ENCODE measurements at regions not wholly inside any gene's neighbourhood (a gene's known extent, or its start where the extent isn't known, plus 50 kb on each side); places are given as distances from the start of the nearest gene placed in this dataset.
"Not testable (repeated sequence)": the region's sequence is repeated elsewhere in the genome, so short reads cannot be mapped to it uniquely, and the experiment has no call there.

- H3K4me1 ChIP-seq, result no peaks in the 10 kb centered on the region
- no peaks in the 10 kb centered on the region for H3K36me3 ChIP-seq
- no peak overlapping the region for H3K27ac ChIP-seq
- H3K9me3 ChIP-seq, result no peaks in the 10 kb centered on the region
- no peak for TF ChIP-seq CTCF (IDR thresholded peaks at IDR 0.05)
- H3K4me3 ChIP-seq, result no peak overlapping the region
- intact Hi-C loops (cut with DNase I; ENCODE audit: low total_unique reads), result no loop called here
- no peaks in the 10 kb centered on the region for H3K27me3 ChIP-seq
- no peak for DNase-seq
Observed at GRCh38 chr20:53763707-53764414, 170.2 kb upstream of the ZNF217 start.

- H3K4me3 ChIP-seq; H3K4me1 ChIP-seq; H3K9me3 ChIP-seq; intact Hi-C loops (cut with DNase I; ENCODE audit: low total_unique reads); H3K27ac ChIP-seq; H3K27me3 ChIP-seq; H3K36me3 ChIP-seq; DNase-seq: not testable (repeated sequence)
Observed at GRCh38 chr20:53762423-53762798, 168.8 kb upstream of the ZNF217 start.

- intact Hi-C loops (cut with DNase I; ENCODE audit: low total_unique reads), result no loop called here
- TF ChIP-seq CTCF (IDR thresholded peaks at IDR 0.05), result no peak
- no peaks in the 10 kb centered on the region for H3K36me3 ChIP-seq
- no peak overlapping the region for H3K4me3 ChIP-seq
- no peak for DNase-seq
- H3K9me3 ChIP-seq, result no peaks in the 10 kb centered on the region
- no peak overlapping the region for H3K27ac ChIP-seq
- no peaks in the 10 kb centered on the region for H3K4me1 ChIP-seq
- no peaks in the 10 kb centered on the region for H3K27me3 ChIP-seq
Observed at GRCh38 chr20:53760025-53760441, 166.4 kb upstream of the ZNF217 start.

GRCh38 chr20:53757472-53757913 lies 163.9 kb upstream of the ZNF217 start:
- Histone ChIP-seq H3K27me3 (no peaks in the 10 kb centered on the region), H3K4me1 (no peaks in the 10 kb centered on the region), H3K9me3 (no peaks in the 10 kb centered on the region), H3K27ac (no peak overlapping the region), H3K36me3 (no peaks in the 10 kb centered on the region), H3K4me3 (no peak overlapping the region)
- intact Hi-C loops (cut with DNase I; ENCODE audit: low total_unique reads), result no loop called here
- no peak for DNase-seq
- TF ChIP-seq CTCF (IDR thresholded peaks at IDR 0.05), result no peak

GRCh38 chr20:53755733-53756531 lies 162.3 kb upstream of the ZNF217 start:
- H3K27ac ChIP-seq, result no peak overlapping the region
- DNase-seq, result no peak
- H3K27me3 ChIP-seq, result no peaks in the 10 kb centered on the region
- intact Hi-C loops (cut with DNase I; ENCODE audit: low total_unique reads), result no loop called here
- no peak overlapping the region for H3K4me3 ChIP-seq
- no peaks in the 10 kb centered on the region for H3K9me3 ChIP-seq
- H3K4me1 ChIP-seq, result peaks cover 0 to 9% (median 1%) of the 10 kb centered on the region in 4 donors
- no peak for TF ChIP-seq CTCF (IDR thresholded peaks at IDR 0.05)
- no peaks in the 10 kb centered on the region for H3K36me3 ChIP-seq

- TF ChIP-seq CTCF (IDR thresholded peaks at IDR 0.05), result no peak
- H3K27me3 ChIP-seq, result no peaks in the 10 kb centered on the region
- peaks cover 0 to 11% (median 1%) of the 10 kb centered on the region in 4 donors for H3K4me1 ChIP-seq
- H3K36me3 ChIP-seq, result no peaks in the 10 kb centered on the region
- no peak overlapping the region for H3K4me3 ChIP-seq
- no peak overlapping the region for H3K27ac ChIP-seq
- DNase-seq, result no peak
- no peaks in the 10 kb centered on the region for H3K9me3 ChIP-seq
- intact Hi-C loops (cut with DNase I; ENCODE audit: low total_unique reads), result no loop called here
Observed at GRCh38 chr20:53753880-53754459, 160.3 kb upstream of the ZNF217 start.
